ENCODE measurements at regions not wholly inside any gene's neighbourhood (a gene's known extent, or its start where the extent isn't known, plus 50 kb on each side); places are given as distances from the start of the nearest gene placed in this dataset.
A peak's percentile ranks its signal among the peaks of the same experiment; 100 is the strongest.
"Not testable (repeated sequence)": the region's sequence is repeated elsewhere in the genome, so short reads cannot be mapped to it uniquely, and the experiment has no call there.

DNA sequence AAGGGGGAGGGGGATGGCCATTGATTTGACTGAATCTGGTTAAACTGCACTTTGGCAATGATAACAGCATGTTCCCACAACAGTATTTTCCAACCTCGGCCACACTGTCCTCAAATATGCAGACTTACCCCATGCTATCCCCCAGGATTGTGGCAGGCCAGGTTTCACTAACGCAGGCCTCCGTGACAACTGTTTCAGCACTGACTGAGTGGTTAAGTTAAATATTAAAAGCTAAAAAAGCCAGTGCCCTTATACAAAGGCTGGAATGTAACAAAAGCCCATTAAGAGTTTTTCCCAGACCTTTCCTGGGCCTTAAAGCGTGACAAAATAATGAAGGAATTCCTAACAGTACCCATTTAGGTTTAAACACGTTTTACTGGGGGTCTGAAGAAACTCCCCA, 202.9 kb downstream of the USP25 start:
- peak; percentile 97 for DNase-seq (ENCODE audit: low read depth)

DNA sequence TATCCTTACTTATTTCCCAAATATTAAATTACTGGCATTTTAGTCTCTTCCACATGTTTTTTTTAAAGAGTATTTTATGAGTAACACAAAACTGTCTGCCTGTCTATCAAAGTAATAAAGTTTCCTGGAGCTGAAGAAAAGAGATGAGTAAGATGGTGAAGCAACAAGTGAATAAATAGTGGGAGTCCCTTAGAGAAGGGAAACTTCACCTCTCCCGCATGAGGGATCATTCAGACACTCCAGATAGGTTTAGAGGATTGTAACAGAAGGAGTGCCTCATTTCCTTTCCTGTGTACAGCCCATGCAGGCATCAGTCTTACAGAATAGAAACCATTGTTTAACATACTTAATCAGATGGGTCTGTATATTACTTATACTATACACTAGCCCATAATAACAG, 205.7 kb downstream of the USP25 start:
- peak; percentile 80 for DNase-seq (ENCODE audit: low read depth)

DNA sequence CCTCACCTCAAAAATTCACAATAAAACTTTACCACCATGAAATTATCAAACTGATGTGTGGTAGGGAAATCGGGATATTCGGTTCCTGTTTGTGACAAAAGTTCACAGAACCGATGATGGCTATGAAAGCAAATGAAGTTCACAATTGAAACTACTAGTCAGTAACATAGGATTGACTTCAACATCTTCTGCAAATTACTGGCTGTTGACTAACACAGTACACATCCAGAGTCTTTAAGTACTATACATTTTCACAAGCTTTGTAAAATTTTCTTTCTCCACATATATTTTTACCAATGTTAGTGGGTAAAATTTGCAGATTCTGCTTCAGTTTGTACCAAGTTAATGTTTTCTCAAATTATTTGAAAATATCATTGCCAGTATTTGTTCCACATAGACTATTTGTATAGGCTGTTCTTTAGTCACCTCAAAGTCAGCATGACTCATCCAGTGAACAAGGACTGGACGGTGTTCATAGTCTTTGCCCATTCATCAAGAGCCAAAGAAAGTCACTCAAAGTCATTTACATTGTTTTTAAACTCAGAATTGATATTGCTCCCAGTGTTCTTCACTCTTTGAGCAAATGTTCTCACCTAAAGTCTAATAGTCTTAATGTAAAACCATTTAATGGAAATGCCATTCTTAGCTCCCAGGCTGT, 213.4 kb downstream of the USP25 start:
- DNase-seq (ENCODE audit: low read depth): peak; percentile 84

DNA sequence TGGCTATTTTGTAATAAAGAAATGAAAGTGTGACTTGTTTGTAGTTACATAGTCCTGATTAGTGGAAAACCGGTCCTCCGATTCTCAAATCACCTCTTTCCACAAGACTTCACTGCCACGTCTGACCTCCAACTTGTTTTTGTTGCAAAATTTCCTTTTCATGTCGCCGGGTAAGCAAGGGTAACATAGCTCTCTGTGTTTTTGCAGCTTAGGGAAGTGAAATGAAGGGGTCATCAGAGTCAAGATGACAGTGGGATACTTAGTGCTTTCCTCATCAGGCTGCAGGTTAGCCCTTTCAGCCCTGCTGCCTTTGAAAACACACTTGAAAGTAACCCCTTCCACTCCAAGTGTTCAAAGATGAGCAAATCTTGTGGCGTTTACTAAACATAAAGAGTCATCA, 217.9 kb downstream of the USP25 start:
- DNase-seq (ENCODE audit: low read depth): no peak

DNA sequence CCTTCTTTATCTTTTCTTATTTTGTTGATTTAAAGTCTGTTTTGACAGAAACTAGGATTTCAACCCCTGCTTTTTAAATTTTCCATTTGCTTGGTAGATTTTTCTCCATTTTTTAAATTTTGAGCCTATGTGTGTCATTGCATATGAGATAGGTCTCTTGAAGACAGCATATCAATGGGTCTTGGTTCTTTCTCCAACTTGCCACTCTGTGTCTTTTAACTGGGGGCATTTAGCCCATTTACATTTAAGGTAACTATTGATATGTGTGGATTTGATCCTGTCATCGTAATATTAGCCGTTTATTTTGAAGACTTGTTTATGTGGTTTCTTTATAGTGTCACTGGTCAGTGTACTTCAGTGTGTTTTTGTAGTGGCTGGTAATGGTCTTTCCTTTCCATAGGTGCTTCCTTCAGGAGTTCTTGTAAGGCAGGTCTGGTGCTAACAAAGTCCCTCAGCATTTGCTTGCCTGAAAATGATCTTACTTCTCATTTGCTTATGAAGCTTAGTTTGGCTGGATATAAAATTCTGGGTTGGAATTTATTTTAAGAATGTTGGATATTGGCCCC, 223.9 kb downstream of the USP25 start:
- DNase-seq (ENCODE audit: low read depth): no peak

DNA sequence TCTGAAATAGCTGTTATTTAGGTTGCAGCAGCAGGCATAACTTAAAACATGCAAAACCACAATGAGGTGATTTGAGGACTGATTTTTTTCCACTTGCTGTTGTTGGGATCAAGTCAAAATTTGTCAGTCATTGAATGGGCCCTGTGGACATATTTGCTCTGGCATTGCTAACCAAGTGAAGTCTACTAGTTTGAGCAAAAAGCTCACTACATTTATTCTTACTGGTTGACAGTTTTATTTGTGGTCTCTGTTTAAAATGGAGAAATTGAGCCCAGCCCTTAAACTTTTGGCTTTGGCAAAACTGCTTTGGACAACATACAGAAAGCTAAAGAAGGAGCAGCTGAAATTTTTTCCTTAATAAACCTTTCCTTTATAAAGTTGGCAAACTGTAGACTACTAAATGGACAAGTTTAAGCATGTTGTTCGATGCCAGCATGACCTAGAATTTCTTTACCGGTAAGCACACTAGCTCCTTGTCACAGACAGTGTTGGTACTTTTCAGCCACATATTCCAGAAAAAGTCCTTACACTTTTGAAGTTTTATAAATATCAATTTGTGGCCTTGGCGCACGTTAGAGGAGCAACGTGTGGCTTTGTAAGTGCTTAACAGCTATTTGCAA, 234.6 kb downstream of the USP25 start:
- no peak for DNase-seq (ENCODE audit: low read depth)

DNA sequence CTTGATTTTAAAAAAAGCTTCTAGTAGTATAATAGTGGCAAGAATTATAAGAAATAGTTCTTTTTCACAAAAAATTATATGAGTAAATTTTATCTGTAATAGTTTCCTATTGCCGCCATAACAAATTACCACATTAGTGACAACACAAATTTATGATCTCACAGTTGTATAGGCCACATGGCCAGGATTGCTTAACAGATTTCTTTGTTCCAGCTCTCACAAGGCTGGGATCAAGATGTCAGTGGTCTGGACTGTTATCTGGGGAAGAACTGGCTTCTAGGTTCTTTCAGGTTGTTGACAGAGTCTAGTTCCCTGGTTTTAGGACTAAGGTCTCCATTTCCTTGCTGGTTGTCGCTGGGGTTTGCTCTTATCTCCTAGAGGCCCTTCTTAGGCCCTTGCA, 236.4 kb downstream of the USP25 start:
- DNase-seq (ENCODE audit: low read depth): no peak

DNA sequence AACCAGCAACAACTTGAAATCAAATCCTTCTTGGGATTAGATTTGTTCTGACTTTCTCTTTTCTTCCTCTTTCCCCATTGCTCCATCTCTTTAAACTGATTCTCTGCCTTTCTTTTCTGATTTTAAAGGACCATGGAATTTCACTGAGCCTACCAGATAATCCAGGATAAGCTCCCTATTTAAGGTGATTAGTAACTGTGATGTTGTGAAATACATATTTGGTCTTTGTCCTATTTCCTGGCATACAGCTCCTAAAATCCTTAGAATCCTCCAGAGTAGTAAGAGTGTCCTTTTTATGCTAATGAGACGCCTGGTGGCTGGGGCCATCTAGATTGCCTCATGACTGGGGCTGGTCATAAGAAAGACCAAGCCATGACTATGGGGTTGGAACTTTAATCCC, 236.9 kb downstream of the USP25 start:
- DNase-seq (ENCODE audit: low read depth): no peak

DNA sequence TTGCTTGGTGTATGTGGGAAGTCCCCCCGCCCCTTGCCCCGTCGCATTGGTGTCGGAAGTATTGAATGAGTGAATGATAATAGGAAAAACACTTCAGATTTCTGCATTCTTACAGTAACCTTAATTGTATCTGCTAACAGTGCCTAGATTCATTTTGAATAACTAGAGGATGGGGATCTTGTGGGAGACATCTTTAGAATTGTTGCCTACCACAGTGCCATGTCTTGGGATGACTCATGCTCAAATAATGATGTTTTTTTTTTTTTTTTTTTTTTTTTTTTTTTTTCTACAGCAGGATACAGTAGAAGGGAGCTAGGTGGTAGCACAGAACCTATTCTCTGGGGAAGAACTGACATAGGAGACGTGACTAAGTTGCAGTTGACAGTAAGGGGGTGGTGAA, 237.9 kb downstream of the USP25 start:
- peak; percentile 82 for DNase-seq (ENCODE audit: low read depth)

DNA sequence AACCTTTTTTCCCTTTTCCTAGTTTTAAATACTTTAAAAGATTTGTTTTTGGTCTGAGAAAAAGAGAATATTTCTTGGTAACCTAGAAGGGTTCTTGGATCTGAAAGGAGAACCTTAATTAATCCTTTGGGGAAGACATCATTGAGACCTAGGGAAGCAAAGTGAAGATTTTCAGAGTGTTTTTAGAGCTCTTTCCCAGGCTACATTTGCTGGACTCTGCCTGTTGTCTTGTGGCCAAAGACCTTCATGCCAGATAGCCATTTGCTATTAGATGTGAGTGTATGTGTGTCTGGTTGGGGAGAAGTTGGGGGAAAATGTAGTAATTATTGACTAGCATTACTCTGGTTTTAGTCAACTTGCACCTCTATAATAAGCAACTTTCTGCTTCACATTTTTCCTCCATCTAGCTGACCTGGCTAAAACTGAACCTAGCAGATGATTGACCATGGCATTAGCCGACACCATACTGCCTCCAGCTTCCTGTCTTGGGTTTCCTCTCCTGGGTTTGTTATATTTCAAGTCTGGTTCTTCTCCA, 239.1 kb downstream of the USP25 start:
- DNase-seq (ENCODE audit: low read depth): peak; percentile 81

DNA sequence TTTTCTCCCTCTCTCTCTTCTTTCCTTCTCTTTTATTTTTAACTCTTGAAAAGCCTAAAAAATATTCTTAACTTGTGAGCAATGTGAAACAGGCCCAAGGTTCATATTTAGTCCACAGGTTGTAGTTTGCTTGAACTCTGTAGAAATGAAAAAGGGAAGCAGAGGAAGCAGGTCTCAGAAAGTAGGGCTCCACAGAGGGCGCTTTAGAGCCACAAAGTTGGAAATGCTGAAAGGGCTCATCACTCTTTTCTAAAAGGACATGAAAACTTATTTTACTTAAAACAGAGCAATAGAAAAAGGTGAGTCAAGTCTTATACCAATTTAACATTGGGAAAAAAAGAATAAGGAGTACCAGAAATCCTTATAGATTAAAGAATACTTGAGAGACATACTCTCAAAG, 247.0 kb downstream of the USP25 start:
- no peak for DNase-seq (ENCODE audit: low read depth)

DNA sequence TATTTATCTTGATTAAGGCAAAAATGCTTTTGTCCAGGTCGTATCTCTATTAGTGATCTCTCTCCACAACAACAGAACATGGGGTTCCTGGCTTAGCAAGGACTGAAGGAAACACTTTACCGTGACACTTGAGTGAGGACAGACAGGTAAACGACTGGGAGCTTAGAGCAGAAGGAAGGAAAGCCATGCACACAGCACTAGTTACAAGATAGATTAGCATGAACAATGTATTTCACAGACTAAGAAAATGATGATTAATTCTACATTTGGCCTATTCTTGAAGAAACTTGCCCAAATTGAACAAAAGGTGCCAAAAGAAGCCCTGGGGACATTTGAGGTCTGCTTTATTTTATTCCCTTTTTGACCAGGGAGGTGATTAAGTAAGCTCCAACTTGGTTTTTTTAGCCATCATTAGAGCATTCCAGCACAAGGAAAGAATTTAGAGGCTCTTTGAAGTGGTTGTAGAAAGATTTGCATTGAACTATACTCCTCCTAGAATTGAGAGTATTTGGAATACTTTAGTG, 248.5 kb downstream of the USP25 start:
- peak; percentile 89 for DNase-seq (ENCODE audit: low read depth)

DNA sequence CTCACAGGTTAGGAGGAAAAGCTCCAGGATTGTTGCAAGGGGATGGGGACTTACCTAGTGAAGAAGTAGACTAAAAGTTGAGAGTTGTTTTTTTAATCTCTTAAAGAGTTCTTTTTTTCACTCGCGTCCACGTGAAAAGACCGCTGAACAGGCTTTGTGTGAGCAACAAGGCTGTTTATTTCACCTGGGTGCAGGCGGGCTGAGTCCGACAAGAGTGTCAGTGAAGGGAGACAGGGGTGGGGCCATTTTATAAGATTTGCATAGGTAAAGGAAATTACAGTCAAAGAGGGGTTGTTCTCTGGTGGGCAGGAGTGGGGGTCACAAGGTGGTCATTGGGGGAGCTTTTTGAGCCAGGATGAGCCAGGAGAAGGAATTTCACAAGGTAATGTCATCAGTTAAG, 249.7 kb downstream of the USP25 start:
- DNase-seq (ENCODE audit: low read depth): not testable (repeated sequence)

DNA sequence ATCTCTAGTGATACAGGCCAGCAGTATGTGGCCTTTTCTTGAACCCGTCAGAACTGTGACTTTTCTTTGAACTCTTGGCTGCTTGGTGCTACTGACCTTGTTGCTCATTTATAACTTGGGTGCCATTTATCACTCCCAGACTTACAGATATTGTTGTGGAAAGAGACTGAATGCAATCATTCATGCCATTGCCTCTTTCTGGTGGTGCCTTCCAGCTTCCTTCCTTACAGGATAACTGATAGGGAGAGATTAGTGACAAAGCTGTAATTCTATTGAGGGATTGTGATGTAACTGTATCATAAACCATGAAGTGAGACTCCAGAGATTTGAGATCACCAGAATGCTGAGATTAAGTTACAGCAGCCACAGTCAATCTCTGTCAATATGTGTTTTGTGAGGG, 256.5 kb downstream of the USP25 start:
- DNase-seq (ENCODE audit: low read depth): no peak

DNA sequence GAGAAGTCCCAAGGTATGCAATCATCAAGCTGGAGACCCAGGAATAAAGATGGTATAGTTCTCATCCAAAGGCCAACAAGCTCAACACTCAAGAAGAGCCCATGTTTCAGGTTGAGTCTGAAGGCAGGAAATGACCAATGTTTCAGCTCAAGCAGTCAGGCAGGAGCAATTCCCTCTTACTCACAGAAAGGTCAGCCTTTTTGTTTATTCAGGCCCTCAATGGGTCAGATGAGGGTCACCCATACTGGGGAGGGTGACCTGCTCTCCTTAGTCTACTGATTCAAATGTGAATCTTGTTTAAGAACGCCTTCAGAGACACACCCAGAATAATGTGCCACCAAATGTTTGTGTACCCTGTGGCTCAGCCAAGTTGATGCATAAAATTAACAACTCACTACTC, 262.4 kb downstream of the USP25 start:
- DNase-seq (ENCODE audit: low read depth): peak; percentile 75

DNA sequence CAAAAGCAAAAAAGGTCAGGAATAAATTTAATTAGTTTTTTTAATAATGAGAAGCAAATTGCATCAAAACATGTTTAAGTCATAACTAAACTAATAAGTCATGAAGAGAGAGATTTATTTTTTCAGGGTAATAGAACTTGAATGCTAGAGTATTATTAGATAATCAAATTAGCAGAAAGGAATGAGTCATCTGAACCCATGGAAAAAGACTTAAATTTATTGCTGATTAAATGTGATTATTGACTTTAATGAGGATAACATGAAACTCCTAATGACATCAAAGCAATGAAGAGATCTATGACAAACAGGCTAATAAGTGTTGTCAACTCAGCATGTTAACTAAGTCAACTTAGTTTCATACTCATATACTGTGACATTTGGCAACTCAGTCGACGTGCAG, 264.2 kb downstream of the USP25 start:
- no peak for DNase-seq (ENCODE audit: low read depth)

DNA sequence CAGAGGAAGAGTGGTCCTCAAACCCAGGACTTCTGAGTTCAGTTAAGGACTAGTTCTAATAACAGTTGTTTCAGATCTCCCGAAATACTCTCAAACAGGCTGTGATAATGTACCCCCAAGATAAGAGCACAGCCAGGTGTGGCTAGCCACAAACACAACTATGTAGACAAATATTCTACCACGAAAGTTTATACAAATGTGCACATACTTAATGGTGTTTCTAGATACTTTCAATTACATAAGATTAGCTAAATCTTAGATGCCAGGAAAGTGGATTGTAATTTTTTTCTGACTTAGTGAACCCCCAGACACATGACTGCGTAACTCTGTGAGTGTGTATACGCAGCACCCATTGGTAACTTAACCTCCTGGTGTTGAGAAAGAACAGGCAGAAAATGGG, 270.0 kb downstream of the USP25 start:
- no peak for DNase-seq (ENCODE audit: low read depth)

DNA sequence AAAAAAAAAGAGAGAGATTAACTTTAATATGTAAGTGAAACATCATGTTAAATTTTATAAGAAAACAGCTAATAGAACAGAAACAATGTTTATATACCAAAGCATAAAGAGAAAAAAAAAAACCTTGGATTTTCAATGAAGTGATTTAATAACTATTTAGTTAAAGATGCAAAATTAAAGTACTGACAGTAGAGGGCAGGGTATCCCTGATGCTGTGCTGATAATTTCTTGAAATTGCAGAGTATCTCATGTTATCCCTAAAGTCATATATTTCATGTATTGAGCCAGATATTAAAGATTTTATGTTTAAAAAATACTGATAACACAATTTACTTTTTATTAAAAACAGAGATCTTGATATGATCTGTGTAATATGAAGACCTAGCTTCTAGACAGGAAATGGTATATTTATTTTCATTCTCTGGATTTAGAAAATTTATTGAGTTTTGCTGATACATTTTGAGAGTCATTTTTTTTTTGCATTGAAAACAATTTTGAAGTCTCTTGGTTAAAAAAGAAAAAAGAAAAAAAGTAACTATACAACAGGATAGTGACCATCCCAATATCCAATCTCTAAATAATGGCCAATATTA, 273.2 kb downstream of the USP25 start:
- DNase-seq (ENCODE audit: low read depth): peak; percentile 28

DNA sequence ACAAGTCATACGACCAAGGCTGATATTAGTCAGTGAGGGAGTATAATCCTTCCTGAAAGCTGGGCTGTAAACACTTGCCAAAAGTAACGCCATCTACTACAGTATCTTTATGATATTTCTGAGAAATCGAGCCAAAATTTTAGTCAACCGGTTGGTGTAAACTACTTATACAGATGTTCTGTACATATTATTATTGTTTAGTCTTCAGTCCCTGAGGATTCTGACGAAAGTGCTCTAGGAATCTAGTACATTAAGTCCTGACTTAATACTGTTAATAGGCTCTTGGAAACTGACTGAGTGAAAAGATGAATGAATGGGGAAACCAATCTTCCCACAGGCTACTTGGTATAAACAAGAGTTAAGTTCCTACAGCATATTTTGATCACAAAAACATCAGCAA, 274.3 kb downstream of the USP25 start:
- DNase-seq (ENCODE audit: low read depth): no peak

DNA sequence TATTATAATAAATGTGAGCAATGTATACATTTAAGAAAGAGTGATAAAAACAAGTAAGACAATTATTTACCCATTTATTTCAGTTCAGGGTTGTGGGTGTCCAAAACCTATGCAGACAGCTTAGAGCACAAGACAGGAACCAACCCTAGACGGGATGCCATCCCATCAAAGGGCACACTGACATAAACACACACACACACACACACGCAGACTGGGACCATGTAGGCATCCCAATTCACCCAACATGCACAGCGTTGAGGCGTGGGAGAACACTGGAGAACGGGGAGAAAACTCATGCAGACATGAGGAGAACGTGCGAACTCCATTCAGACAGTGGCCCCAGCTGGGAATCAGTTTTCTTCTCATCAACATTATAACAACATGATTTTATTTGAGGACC, 274.7 kb downstream of the USP25 start:
- no peak for DNase-seq (ENCODE audit: low read depth)

DNA sequence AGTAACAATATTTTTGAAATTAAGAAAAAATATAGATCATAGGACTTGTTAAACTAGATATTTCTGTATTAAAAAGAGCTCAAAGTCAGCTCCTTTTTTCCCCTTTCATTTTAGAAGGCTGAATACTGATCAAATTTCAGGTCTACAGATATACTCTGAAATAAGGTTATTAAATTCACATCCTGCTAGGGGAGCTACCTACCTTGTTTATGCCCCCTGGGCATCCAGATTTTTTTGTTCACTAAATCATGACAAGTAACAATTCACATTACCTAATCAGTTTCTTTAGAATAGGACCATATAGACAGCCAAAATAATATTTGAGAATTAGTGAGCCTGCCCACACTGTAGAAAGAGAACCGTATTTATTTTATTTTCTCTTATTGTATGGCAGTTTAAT, 276.2 kb downstream of the USP25 start:
- no peak for DNase-seq (ENCODE audit: low read depth)

DNA sequence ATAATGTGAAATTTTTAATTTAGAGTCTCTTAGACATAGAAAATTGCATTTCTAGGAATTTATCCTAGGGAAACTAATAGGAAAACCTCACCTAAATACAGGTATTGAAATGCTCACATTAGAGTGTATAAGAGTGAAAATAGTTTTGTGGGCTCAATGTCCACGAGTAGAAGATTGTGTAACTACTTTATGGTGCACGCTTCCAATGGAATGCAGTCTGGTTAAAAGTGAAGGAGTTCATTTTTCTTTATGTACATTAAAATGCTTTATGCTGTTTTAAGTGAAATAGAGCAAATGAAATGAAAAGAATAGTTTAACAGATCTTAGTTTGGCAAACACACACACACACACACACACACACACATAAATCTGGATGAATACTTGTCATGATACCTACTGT, 278.2 kb downstream of the USP25 start:
- DNase-seq (ENCODE audit: low read depth): peak; percentile 9

DNA sequence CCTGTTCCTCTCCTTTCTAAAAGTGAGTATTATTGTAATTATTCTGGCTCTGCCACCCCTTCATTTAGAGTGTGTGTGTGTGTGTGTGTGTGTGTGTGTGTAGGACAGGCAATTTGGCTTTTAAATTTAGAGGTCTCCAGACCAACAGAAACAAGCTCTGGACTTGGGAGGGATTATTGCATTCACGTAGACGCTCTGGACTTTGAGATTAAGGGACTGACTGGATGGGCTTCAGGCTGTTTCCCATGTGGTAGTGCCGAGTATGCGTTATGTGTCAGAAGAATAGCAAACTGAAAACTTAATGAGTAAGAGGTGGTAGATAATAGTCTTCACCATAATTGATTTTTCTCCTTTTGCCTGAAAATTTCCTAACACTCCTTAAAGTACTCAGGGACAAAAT, 281.9 kb downstream of the USP25 start:
- DNase-seq (ENCODE audit: low read depth): no peak

All from renal cortical epithelial cell (primary cell).